Caco-2 (cell line): ENCODE measurements at regions not wholly inside any gene's neighbourhood (a gene's known extent, or its start where the extent isn't known, plus 50 kb on each side); places are given as distances from the start of the nearest gene placed in this dataset.

Source experiments
- BruUV-seq: library from RNA; stranded (reverse); fragments of 400-500 nt; replicated peaks from 2 replicates; lab custom pipeline; 2021; lab: Mats Ljungman, UMichigan
- CTCF ChIA-PET: fragments of 300-600 bp; sonication (Branson Sonifier 250); formaldehyde crosslinking; loops from one replicate; lab custom pipeline; 2022; ENCODE audit warnings: antibody characterized with exemption; lab: Charles Lee
- POLR2A ChIA-PET: fragments of 300-600 bp; sonication (Branson Sonifier 250); formaldehyde crosslinking; loops from one replicate; lab custom pipeline; 2022; ENCODE audit warnings: antibody characterized with exemption; lab: Charles Lee
- DNase-seq, 2 experiments: peaks; one replicate each; pipeline versions ENCODE4 v3.0.0 to v3.0.0-alpha.2; 2020 to 2022
- H3K27me3 ChIP-seq: replicated peaks from 2 replicates; pipeline ENCODE4 v1.6.0; 2011; ENCODE audit warnings: low read length; ENCODE audit not compliant: control insufficient read depth, insufficient read depth
- H3K36me3 ChIP-seq: 2 replicates; pipeline ENCODE4 v1.5.1; 2011; ENCODE audit warnings: low read length; ENCODE audit not compliant: control insufficient read depth, insufficient read depth
- H3K4me1 ChIP-seq: fragments of 250-450 bp; sonication (Bioruptor Pico); 2 replicates; pipeline ENCODE4 v1.5.1; 2020; ENCODE audit warnings: mild to moderate bottlenecking
- H3K4me3 ChIP-seq: 2 replicates; pipeline ENCODE4 v1.5.1; 2011; ENCODE audit warnings: low read depth, mild to moderate bottlenecking, control low read depth, low read length
- H3K9me3 ChIP-seq: fragments of 250-450 bp; sonication (Bioruptor Pico); 2 replicates; pipeline ENCODE4 v1.5.1; 2020; ENCODE audit warnings: mild to moderate bottlenecking, moderate library complexity
- H3K27ac Mint-ChIP-seq: one replicate; pipeline ENCODE4 v1.8.0; 2022; ENCODE audit warnings: mixed read lengths; ENCODE audit not compliant: unreplicated experiment
- H3K27me3 Mint-ChIP-seq: one replicate; pipeline ENCODE4 v1.8.0; 2022; ENCODE audit warnings: mixed read lengths; ENCODE audit not compliant: insufficient read depth, unreplicated experiment
- H3K36me3 Mint-ChIP-seq: one replicate; pipeline ENCODE4 v1.8.0; 2022; ENCODE audit warnings: mild to moderate bottlenecking, mixed read lengths; ENCODE audit not compliant: insufficient read depth, unreplicated experiment
- H3K4me1 Mint-ChIP-seq: one replicate; pipeline ENCODE4 v1.8.0; 2022; ENCODE audit warnings: low read depth, mixed read lengths; ENCODE audit not compliant: unreplicated experiment
- H3K4me3 Mint-ChIP-seq: one replicate; pipeline ENCODE4 v1.8.0; 2022; ENCODE audit warnings: mild to moderate bottlenecking, moderate library complexity, mixed read lengths; ENCODE audit not compliant: unreplicated experiment
- H3K9me3 Mint-ChIP-seq: one replicate; pipeline ENCODE4 v1.8.0; 2022; ENCODE audit warnings: mixed read lengths; ENCODE audit not compliant: unreplicated experiment
- intact Hi-C: fragments of 100-400 bp; cut with micrococcal nuclease; formaldehyde crosslinking; loops from one replicate; pipeline ENCODE4 v1.10.0; 2022; ENCODE audit not compliant: unreplicated experiment
- TF ChIP-seq, protein P1 (sequence below), 2 experiments: fragments of 200-600 bp in 1 of 2; IDR thresholded peaks; 1 replicate in 1 of 2; 2 replicates in 1 of 2; pipeline versions ENCODE4 v1.5.1 to v1.8.0; 2011 to 2022; ENCODE audit warnings: antibody characterized with exemption in 1 of 2, control low read depth in 1 of 2, inconsistent platforms in 1 of 2, low read depth in 1 of 2, low read length in 1 of 2, mild to moderate bottlenecking in 1 of 2, moderate library complexity in 1 of 2; ENCODE audit not compliant: insufficient read depth in 1 of 2, severe bottlenecking in 1 of 2, unreplicated experiment in 1 of 2

GRCh38 chr16:82499302-82499701, 127.5 kb upstream of the CDH13 start:
- CTCF ChIA-PET: no interaction called here
- TF ChIP-seq, protein P1, sequence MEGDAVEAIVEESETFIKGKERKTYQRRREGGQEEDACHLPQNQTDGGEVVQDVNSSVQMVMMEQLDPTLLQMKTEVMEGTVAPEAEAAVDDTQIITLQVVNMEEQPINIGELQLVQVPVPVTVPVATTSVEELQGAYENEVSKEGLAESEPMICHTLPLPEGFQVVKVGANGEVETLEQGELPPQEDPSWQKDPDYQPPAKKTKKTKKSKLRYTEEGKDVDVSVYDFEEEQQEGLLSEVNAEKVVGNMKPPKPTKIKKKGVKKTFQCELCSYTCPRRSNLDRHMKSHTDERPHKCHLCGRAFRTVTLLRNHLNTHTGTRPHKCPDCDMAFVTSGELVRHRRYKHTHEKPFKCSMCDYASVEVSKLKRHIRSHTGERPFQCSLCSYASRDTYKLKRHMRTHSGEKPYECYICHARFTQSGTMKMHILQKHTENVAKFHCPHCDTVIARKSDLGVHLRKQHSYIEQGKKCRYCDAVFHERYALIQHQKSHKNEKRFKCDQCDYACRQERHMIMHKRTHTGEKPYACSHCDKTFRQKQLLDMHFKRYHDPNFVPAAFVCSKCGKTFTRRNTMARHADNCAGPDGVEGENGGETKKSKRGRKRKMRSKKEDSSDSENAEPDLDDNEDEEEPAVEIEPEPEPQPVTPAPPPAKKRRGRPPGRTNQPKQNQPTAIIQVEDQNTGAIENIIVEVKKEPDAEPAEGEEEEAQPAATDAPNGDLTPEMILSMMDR (IDR thresholded peaks at IDR 0.05; ENCODE audit: insufficient read depth in 1 of 2, low read depth in 1 of 2, low read length in 1 of 2, severe bottlenecking in 1 of 2, unreplicated experiment in 1 of 2): no peak

DNA sequence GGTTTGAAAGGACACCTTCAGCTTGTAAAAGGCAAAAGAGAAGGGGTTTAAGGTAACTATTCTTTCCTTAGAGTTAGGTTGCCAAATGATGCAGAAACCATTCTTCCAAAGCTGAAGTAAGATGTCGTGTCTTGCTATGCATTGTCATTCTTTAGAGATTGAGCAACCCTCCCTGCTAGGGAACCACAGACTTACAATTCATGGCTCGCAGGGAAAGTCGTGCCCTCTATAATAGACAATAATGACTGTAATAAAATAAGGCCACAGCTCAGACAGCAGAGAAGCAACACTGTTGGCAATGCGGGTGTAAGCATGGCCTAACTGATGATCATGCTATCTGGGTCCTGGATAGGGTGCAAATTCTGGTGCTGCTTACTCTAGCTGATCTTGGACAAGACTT, 129.6 kb upstream of the CDH13 start:
- H3K27ac Mint-ChIP-seq: no peak overlapping the region
- TF ChIP-seq, protein P1 (IDR thresholded peaks at IDR 0.05; ENCODE audit: insufficient read depth in 1 of 2, low read depth in 1 of 2, low read length in 1 of 2, severe bottlenecking in 1 of 2, unreplicated experiment in 1 of 2): no peak
- no TSS peak for BruUV-seq

More at GRCh38 chr16:82499302-82499701, 127.5 kb upstream of the CDH13 start:
- no peak for DNase-seq
- intact Hi-C loops: no loop called here
- no peaks in the 10 kb centered on the region for H3K4me1 Mint-ChIP-seq
- no TSS peak for BruUV-seq
- no peak overlapping the region for H3K4me3 ChIP-seq
- POLR2A ChIA-PET: no interaction called here
- no peaks in the 10 kb centered on the region for H3K36me3 Mint-ChIP-seq
- no peaks in the 10 kb centered on the region for H3K36me3 ChIP-seq
- no peaks in the 10 kb centered on the region for H3K9me3 Mint-ChIP-seq
- H3K4me1 ChIP-seq: no peaks in the 10 kb centered on the region
- peaks cover 13% of the 10 kb centered on the region for H3K27me3 Mint-ChIP-seq
- no peak overlapping the region for H3K4me3 Mint-ChIP-seq
- H3K27ac Mint-ChIP-seq: no peak overlapping the region
- H3K9me3 ChIP-seq: no peaks in the 10 kb centered on the region
- H3K27me3 ChIP-seq: no peaks in the 10 kb centered on the region

DNA sequence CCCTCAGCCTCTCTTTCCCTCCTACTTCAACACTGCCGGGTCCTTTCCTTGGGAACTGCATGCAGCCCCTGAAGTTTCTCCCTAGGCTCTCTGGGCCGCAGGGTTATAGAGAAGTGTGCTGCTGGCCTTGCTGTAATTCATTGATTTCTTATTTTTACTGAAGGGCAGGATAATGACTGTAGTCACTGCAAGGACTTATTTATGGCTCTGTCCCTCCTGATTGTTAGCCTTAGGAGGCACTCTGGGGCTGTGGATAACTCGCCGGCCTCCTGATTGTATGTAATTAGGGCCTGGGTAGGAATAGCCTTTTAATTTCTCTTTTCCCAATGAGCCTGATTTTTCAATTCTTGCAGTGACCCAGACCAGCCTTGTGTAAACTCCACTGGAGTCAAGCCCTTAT, 138.3 kb upstream of the CDH13 start:
- POLR2A ChIA-PET: no interaction called here
- H3K27me3 ChIP-seq: peaks cover 2% of the 10 kb centered on the region
- BruUV-seq: no TSS peak
- intact Hi-C loops: no loop called here
- Mint-ChIP-seq H3K4me3 (no peak overlapping the region), H3K36me3 (no peaks in the 10 kb centered on the region), H3K27me3 (peaks cover 24% of the 10 kb centered on the region), H3K9me3 (no peaks in the 10 kb centered on the region), H3K27ac (no peak overlapping the region), H3K4me1 (no peaks in the 10 kb centered on the region)
- no peak for DNase-seq
- 0 out of 2 replicates have a peak, but pooled peaks cover 8% of the 10 kb centered on the region for H3K9me3 ChIP-seq
- no peak overlapping the region for H3K4me3 ChIP-seq
- no peaks in the 10 kb centered on the region for H3K4me1 ChIP-seq
- CTCF ChIA-PET: no interaction called here
- no peaks in the 10 kb centered on the region for H3K36me3 ChIP-seq
- TF ChIP-seq, protein P1 (IDR thresholded peaks at IDR 0.05; ENCODE audit: insufficient read depth in 1 of 2, low read depth in 1 of 2, low read length in 1 of 2, severe bottlenecking in 1 of 2, unreplicated experiment in 1 of 2): no peak

More for the DNA sequence above, 129.6 kb upstream of the CDH13 start:
- ChIA-PET POLR2A (no interaction called here), CTCF (no interaction called here)
- Mint-ChIP-seq H3K36me3 (no peaks in the 10 kb centered on the region), H3K4me3 (no peak overlapping the region), H3K9me3 (no peaks in the 10 kb centered on the region), H3K4me1 (no peaks in the 10 kb centered on the region), H3K27me3 (peaks cover 13% of the 10 kb centered on the region)
- no peaks in the 10 kb centered on the region for H3K27me3 ChIP-seq
- no peaks in the 10 kb centered on the region for H3K9me3 ChIP-seq
- DNase-seq: no peak
- no peaks in the 10 kb centered on the region for H3K4me1 ChIP-seq
- intact Hi-C loops: no loop called here
- no peaks in the 10 kb centered on the region for H3K36me3 ChIP-seq
- no peak overlapping the region for H3K4me3 ChIP-seq
